ENCODE measurements at regions not wholly inside any gene's neighbourhood (a gene's known extent, or its start where the extent isn't known, plus 50 kb on each side); places are given as distances from the start of the nearest gene placed in this dataset.

DNA sequence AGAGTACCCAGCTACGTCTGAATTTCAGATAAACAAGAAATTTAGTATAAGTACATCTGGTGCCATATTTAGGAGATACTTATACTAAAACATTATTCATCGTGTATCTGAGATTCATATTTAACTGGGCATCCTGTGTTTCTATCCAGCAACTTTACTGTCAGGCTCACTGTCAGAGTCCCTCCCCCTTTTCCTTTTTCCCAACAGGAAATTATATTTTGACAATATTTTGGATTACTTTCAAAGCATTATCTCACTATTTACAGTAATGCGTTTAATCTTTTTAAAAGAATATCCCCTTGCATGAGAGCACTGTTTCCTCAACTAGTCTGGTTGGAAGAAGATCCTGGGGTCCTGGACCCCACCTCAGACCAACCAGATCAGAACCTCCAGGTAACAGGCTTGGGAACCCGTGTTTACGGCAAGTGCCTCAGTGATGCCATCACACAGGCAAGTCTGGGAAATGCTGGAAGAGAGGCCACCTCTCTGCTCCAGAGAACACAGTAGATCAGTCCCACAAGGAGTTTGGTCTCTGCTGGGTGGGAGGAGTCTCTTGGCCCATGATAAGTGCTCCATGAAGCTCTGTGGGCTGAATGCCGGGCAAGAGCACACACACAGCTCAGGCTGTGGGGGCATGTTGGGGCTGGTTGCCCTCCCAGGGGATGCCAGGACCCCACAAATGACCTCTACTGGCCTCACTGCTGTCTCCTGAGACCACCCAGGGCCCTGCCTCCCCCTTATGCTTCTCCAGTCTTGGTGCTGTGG, 84.2 kb upstream of the UXS1 start:
- no peak overlapping the region for H3K9ac ChIP-seq (ENCODE audit: low read length)
- TF ChIP-seq EZH2 (optimal IDR thresholded peaks at IDR 0.05; ENCODE audit: low read depth, low read length) (no peak), EZH2phosphoT487 (IDR thresholded peaks at IDR 0.05; ENCODE audit: low read length) (no peak)
- TF ChIP-seq, protein P1, sequence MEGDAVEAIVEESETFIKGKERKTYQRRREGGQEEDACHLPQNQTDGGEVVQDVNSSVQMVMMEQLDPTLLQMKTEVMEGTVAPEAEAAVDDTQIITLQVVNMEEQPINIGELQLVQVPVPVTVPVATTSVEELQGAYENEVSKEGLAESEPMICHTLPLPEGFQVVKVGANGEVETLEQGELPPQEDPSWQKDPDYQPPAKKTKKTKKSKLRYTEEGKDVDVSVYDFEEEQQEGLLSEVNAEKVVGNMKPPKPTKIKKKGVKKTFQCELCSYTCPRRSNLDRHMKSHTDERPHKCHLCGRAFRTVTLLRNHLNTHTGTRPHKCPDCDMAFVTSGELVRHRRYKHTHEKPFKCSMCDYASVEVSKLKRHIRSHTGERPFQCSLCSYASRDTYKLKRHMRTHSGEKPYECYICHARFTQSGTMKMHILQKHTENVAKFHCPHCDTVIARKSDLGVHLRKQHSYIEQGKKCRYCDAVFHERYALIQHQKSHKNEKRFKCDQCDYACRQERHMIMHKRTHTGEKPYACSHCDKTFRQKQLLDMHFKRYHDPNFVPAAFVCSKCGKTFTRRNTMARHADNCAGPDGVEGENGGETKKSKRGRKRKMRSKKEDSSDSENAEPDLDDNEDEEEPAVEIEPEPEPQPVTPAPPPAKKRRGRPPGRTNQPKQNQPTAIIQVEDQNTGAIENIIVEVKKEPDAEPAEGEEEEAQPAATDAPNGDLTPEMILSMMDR (IDR thresholded peaks at IDR 0.05; ENCODE audit: low read length): no peak
- no peaks in the 10 kb centered on the region for H3K36me3 ChIP-seq (replicated peaks; ENCODE audit: insufficient read depth, low read length)
- no peaks in the 10 kb centered on the region for H3K9me2 ChIP-seq (replicated peaks; ENCODE audit: insufficient read depth, low read length)
- no peak overlapping the region for H2AFZ ChIP-seq (ENCODE audit: low read length)
- no peaks in the 10 kb centered on the region for H3K4me1 ChIP-seq (ENCODE audit: low read length)
- H3K4me2 ChIP-seq (ENCODE audit: low read depth, low read length): no peak overlapping the region
- no peaks in the 10 kb centered on the region for H4K20me1 ChIP-seq (ENCODE audit: insufficient read depth, low read length)
- H3K27me3 ChIP-seq (replicated peaks; ENCODE audit: insufficient read depth, low read length): no peaks in the 10 kb centered on the region
- H3F3A ChIP-seq (ENCODE audit: insufficient read depth, low read length): no peaks in the 10 kb centered on the region
- no peaks in the 10 kb centered on the region for H3K79me2 ChIP-seq (ENCODE audit: low read length)
- no peak overlapping the region for H3K27ac ChIP-seq (ENCODE audit: low read length)
- H3K9me3 ChIP-seq (replicated peaks; ENCODE audit: insufficient read depth, low read length): no peaks in the 10 kb centered on the region
- no peak overlapping the region for H3K4me3 ChIP-seq (ENCODE audit: low read length)
- no peak for DNase-seq

DNA sequence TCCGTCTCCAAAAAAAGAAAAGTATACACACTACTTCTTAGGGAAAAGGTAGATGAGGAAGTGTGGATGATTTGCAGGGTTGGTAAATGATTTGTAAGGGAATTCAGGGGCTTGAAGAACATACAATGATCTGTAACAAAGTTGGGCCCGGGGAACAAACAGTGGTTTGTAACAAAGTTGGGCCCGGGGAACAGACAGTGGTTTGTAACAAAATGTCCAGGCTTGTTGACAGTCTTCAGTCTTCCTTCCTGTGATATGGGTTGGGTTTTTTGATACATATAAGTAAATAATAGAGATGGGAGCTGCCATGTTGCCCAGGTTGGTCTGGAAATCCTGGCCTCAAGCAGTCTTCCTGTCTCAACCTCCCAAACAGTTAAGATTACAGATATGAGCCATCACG, 83.3 kb upstream of the UXS1 start:
- no peak overlapping the region for H3K4me2 ChIP-seq (ENCODE audit: low read depth, low read length)
- no peaks in the 10 kb centered on the region for H3K4me1 ChIP-seq (ENCODE audit: low read length)
- H3K79me2 ChIP-seq (ENCODE audit: low read length): no peaks in the 10 kb centered on the region
- H2AFZ ChIP-seq (ENCODE audit: low read length): no peak overlapping the region
- H3K4me3 ChIP-seq (ENCODE audit: low read length): no peak overlapping the region
- H3K36me3 ChIP-seq (replicated peaks; ENCODE audit: insufficient read depth, low read length): no peaks in the 10 kb centered on the region
- no peaks in the 10 kb centered on the region for H3K27me3 ChIP-seq (replicated peaks; ENCODE audit: insufficient read depth, low read length)
- DNase-seq: no peak
- H3F3A ChIP-seq (ENCODE audit: insufficient read depth, low read length): no peaks in the 10 kb centered on the region
- H3K9me3 ChIP-seq (replicated peaks; ENCODE audit: insufficient read depth, low read length): no peaks in the 10 kb centered on the region
- H3K9me2 ChIP-seq (replicated peaks; ENCODE audit: insufficient read depth, low read length): no peaks in the 10 kb centered on the region
- TF ChIP-seq EZH2 (optimal IDR thresholded peaks at IDR 0.05; ENCODE audit: low read depth, low read length): no peak
- no peak for TF ChIP-seq EZH2phosphoT487 (IDR thresholded peaks at IDR 0.05; ENCODE audit: low read length)
- TF ChIP-seq, protein P1 (IDR thresholded peaks at IDR 0.05; ENCODE audit: low read length): no peak
- H3K9ac ChIP-seq (ENCODE audit: low read length): no peak overlapping the region
- H4K20me1 ChIP-seq (ENCODE audit: insufficient read depth, low read length): no peaks in the 10 kb centered on the region
- no peak overlapping the region for H3K27ac ChIP-seq (ENCODE audit: low read length)

GRCh38 chr2:106275971-106276370, 81.9 kb upstream of the UXS1 start:
- Histone ChIP-seq H2AFZ (ENCODE audit: low read length) (no peak overlapping the region), H3K27me3 (replicated peaks; ENCODE audit: insufficient read depth, low read length) (no peaks in the 10 kb centered on the region), H3K27ac (ENCODE audit: low read length) (no peak overlapping the region), H3K9ac (ENCODE audit: low read length) (no peak overlapping the region), H3K4me3 (ENCODE audit: low read length) (no peak overlapping the region), H3K4me2 (ENCODE audit: low read depth, low read length) (no peak overlapping the region), H3K9me3 (replicated peaks; ENCODE audit: insufficient read depth, low read length) (no peaks in the 10 kb centered on the region), H3K79me2 (ENCODE audit: low read length) (no peaks in the 10 kb centered on the region), H4K20me1 (ENCODE audit: insufficient read depth, low read length) (no peaks in the 10 kb centered on the region), H3K4me1 (ENCODE audit: low read length) (no peaks in the 10 kb centered on the region), H3F3A (ENCODE audit: insufficient read depth, low read length) (no peaks in the 10 kb centered on the region), H3K36me3 (replicated peaks; ENCODE audit: insufficient read depth, low read length) (no peaks in the 10 kb centered on the region), H3K9me2 (replicated peaks; ENCODE audit: insufficient read depth, low read length) (no peaks in the 10 kb centered on the region)
- DNase-seq: no peak
- no peak for TF ChIP-seq EZH2 (optimal IDR thresholded peaks at IDR 0.05; ENCODE audit: low read depth, low read length)
- no peak for TF ChIP-seq EZH2phosphoT487 (IDR thresholded peaks at IDR 0.05; ENCODE audit: low read length)
- TF ChIP-seq, protein P1 (IDR thresholded peaks at IDR 0.05; ENCODE audit: low read length): no peak

Measured in MM.1S (cell line).